DND-41 (cell line): ENCODE measurements at regions not wholly inside any gene's neighbourhood (a gene's known extent, or its start where the extent isn't known, plus 50 kb on each side); places are given as distances from the start of the nearest gene placed in this dataset.

Experiments
- ATAC-seq: fragments of 200-7000 bp; cut with Tn5 transposase; 3 replicates; pipeline ENCODE4 v1.9.1; 2021; ENCODE audit warnings: low read depth; ENCODE audit not compliant: insufficient read depth
- DNase-seq: peaks from one replicate; pipeline ENCODE4 v3.0.0-alpha.2; 2020
- H2AFZ ChIP-seq: 2 replicates; pipeline ENCODE4 v1.6.0; 2012; ENCODE audit warnings: low read depth, low read length
- H3K27ac ChIP-seq: 2 replicates; pipeline ENCODE4 v1.5.1; 2012; ENCODE audit warnings: low read length, inconsistent platforms
- H3K27me3 ChIP-seq: fragments of 200-600 bp; sonication (generic); 2 replicates; pipeline ENCODE4 v1.6.0; 2012; ENCODE audit warnings: low read length, mild to moderate bottlenecking, inconsistent platforms; ENCODE audit not compliant: insufficient read depth, poor library complexity
- H3K36me3 ChIP-seq: 2 replicates; pipeline ENCODE4 v1.5.1; 2012; ENCODE audit warnings: low read length, inconsistent platforms; ENCODE audit not compliant: insufficient read depth
- H3K4me1 ChIP-seq: 2 replicates; pipeline ENCODE4 v1.5.1; 2012; ENCODE audit warnings: mild to moderate bottlenecking, low read length; ENCODE audit not compliant: insufficient read depth
- H3K4me2 ChIP-seq: 2 replicates; pipeline ENCODE4 v1.6.0; 2012; ENCODE audit warnings: mild to moderate bottlenecking, moderate library complexity, low read length, inconsistent platforms; ENCODE audit not compliant: insufficient read depth
- H3K4me3 ChIP-seq, 2 experiments: fragments of 200-600 bp in 1 of 2; shearing (Covaris generic) in 1 of 2; 2 replicates each; pipeline ENCODE4 v1.5.1; 2012 to 2016; ENCODE audit warnings: inconsistent platforms in 2 of 2, low read length in 2 of 2, mild to moderate bottlenecking in 2 of 2, low read depth in 1 of 2, moderate library complexity in 1 of 2
- H3K79me2 ChIP-seq: 2 replicates; pipeline ENCODE4 v1.6.0; 2012; ENCODE audit warnings: low read length, inconsistent platforms; ENCODE audit not compliant: insufficient read depth
- H3K9ac ChIP-seq: 2 replicates; pipeline ENCODE4 v1.6.0; 2012; ENCODE audit warnings: low read depth, mild to moderate bottlenecking, inconsistent platforms, low read length, moderate library complexity
- H3K9me3 ChIP-seq: 2 replicates; pipeline ENCODE4 v1.5.1; 2012; ENCODE audit warnings: low read length, moderate library complexity, mild to moderate bottlenecking, inconsistent platforms; ENCODE audit not compliant: insufficient read depth, severe bottlenecking
- H4K20me1 ChIP-seq: 2 replicates; pipeline ENCODE4 v1.6.0; 2012; ENCODE audit warnings: low read length; ENCODE audit not compliant: insufficient read depth
- CTCF ChIP-seq: IDR thresholded peaks from 2 replicates; pipeline ENCODE4 v1.5.1; 2012; ENCODE audit warnings: borderline replicate concordance, low read length, moderate library complexity, mild to moderate bottlenecking; ENCODE audit not compliant: poor library complexity, severe bottlenecking; ENCODE audit errors: extremely low read depth
- EZH2 ChIP-seq: IDR thresholded peaks from 3 replicates; pipeline ENCODE4 v1.6.1; 2012; ENCODE audit warnings: borderline replicate concordance, low read depth, mild to moderate bottlenecking, moderate library complexity, low read length, inconsistent platforms; ENCODE audit not compliant: severe bottlenecking

GRCh38 chr11:98952107-98952506, 68.6 kb upstream of the CNTN5 start:
- Histone ChIP-seq H3K27me3 (no peaks in the 10 kb centered on the region), H3K27ac (no peak overlapping the region), H3K9me3 (no peaks in the 10 kb centered on the region), H3K9ac (no peak overlapping the region), H2AFZ (no peak overlapping the region), H3K4me1 (no peaks in the 10 kb centered on the region), H3K4me2 (no peak overlapping the region), H3K4me3 (no peak overlapping the region), H3K36me3 (no peaks in the 10 kb centered on the region), H4K20me1 (no peaks in the 10 kb centered on the region), H3K79me2 (no peaks in the 10 kb centered on the region)
- no peak for TF ChIP-seq CTCF
- no peak for TF ChIP-seq EZH2
- no peak for ATAC-seq
- DNase-seq = no peak

- no peaks in the 10 kb centered on the region for H3K36me3 ChIP-seq
- H3K9ac ChIP-seq = no peak overlapping the region
- no peak overlapping the region for H2AFZ ChIP-seq
- H3K79me2 ChIP-seq = no peaks in the 10 kb centered on the region
- TF ChIP-seq EZH2 (no peak), CTCF (no peak)
- DNase-seq (no peak), ATAC-seq (no peak)
- no peak overlapping the region for H3K27ac ChIP-seq
- H3K27me3 ChIP-seq = no peaks in the 10 kb centered on the region
- H3K9me3 ChIP-seq = no peaks in the 10 kb centered on the region
- no peaks in the 10 kb centered on the region for H3K4me1 ChIP-seq
- no peak overlapping the region for H3K4me2 ChIP-seq
- no peak overlapping the region for H3K4me3 ChIP-seq
- no peaks in the 10 kb centered on the region for H4K20me1 ChIP-seq
Measured at GRCh38 chr11:98955551-98955950, 65.2 kb upstream of the CNTN5 start.

GRCh38 chr11:98964146-98964545, 56.6 kb upstream of the CNTN5 start:
- DNase-seq (no peak), ATAC-seq (no peak)
- no peak for TF ChIP-seq EZH2
- no peak for TF ChIP-seq CTCF
- H2AFZ ChIP-seq = no peak overlapping the region
- no peaks in the 10 kb centered on the region for H4K20me1 ChIP-seq
- H3K4me1 ChIP-seq = no peaks in the 10 kb centered on the region
- no peak overlapping the region for H3K9ac ChIP-seq
- H3K79me2 ChIP-seq = no peaks in the 10 kb centered on the region
- H3K4me2 ChIP-seq = no peak overlapping the region
- no peaks in the 10 kb centered on the region for H3K36me3 ChIP-seq
- no peaks in the 10 kb centered on the region for H3K27me3 ChIP-seq
- no peak overlapping the region for H3K27ac ChIP-seq
- H3K4me3 ChIP-seq = no peak overlapping the region
- H3K9me3 ChIP-seq = no peaks in the 10 kb centered on the region

- DNase-seq (no peak), ATAC-seq (no peak)
- H3K4me3 ChIP-seq = no peak overlapping the region
- H3K27me3 ChIP-seq = no peaks in the 10 kb centered on the region
- no peaks in the 10 kb centered on the region for H3K36me3 ChIP-seq
- no peak for TF ChIP-seq CTCF
- no peak for TF ChIP-seq EZH2
- no peaks in the 10 kb centered on the region for H4K20me1 ChIP-seq
- H3K4me2 ChIP-seq = no peak overlapping the region
- no peaks in the 10 kb centered on the region for H3K79me2 ChIP-seq
- H2AFZ ChIP-seq = no peak overlapping the region
- no peaks in the 10 kb centered on the region for H3K9me3 ChIP-seq
- no peaks in the 10 kb centered on the region for H3K4me1 ChIP-seq
- H3K9ac ChIP-seq = no peak overlapping the region
- no peak overlapping the region for H3K27ac ChIP-seq
Measured at GRCh38 chr11:98965358-98965757, 55.4 kb upstream of the CNTN5 start.
